ENCODE measurements at regions not wholly inside any gene's neighbourhood (a gene's known extent, or its start where the extent isn't known, plus 50 kb on each side); places are given as distances from the start of the nearest gene placed in this dataset.

DNA sequence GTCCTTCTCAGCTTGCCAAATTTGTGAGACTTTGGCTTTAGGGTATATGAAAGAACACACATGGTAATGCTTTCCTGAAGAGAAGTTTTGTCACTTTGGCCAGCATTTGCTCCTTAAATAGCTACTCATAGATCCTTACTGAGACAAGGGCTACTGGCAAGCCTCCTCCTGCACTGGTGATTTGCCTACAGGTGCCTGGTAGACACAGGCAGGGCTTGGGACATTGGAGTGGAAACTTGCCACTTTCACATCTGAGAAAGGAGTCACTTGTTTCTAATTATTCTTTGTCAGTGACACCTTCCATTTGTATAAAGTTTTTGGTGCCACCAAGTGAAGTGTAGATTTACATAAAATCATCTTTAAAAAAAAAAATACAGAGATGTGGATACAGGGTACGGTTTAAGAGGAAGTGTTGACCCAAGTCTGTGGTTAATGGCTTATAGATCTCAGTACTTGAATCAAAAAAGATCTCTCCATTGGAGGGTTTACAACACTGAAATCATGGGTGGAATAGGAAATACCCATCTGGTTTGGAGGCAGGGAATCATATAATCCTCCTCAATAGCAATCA, 132.8 kb upstream of the GADL1 start:
- H3K4me3 ChIP-seq (ENCODE audit: low read depth, low read length) = no peak overlapping the region
- TF ChIP-seq, protein P1, sequence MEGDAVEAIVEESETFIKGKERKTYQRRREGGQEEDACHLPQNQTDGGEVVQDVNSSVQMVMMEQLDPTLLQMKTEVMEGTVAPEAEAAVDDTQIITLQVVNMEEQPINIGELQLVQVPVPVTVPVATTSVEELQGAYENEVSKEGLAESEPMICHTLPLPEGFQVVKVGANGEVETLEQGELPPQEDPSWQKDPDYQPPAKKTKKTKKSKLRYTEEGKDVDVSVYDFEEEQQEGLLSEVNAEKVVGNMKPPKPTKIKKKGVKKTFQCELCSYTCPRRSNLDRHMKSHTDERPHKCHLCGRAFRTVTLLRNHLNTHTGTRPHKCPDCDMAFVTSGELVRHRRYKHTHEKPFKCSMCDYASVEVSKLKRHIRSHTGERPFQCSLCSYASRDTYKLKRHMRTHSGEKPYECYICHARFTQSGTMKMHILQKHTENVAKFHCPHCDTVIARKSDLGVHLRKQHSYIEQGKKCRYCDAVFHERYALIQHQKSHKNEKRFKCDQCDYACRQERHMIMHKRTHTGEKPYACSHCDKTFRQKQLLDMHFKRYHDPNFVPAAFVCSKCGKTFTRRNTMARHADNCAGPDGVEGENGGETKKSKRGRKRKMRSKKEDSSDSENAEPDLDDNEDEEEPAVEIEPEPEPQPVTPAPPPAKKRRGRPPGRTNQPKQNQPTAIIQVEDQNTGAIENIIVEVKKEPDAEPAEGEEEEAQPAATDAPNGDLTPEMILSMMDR (IDR thresholded peaks at IDR 0.05; ENCODE audit: insufficient read depth, low read depth, low read length) = no peak
- no peak for DNase-seq (ENCODE audit: low read depth)

DNA sequence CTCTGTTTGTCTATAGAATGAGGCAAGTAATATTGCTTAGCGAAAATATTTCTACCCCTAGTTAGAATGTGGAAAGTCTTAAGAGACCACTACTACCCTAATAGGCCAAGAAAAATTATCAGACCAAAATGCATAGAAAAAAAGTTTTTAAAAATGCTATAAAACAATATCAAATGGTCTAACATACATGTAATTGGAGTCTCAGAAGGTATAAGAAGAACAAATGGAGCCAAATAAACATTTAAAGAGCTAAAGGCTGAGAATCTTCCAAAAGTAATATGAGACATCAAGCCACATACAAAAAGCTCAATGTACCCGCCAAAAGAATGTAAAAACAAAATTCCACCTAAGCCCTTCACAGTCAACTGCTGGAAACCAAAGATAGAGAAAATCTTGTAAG, 133.5 kb upstream of the GADL1 start:
- TF ChIP-seq, protein P1 (IDR thresholded peaks at IDR 0.05; ENCODE audit: insufficient read depth, low read depth, low read length) = no peak
- H3K4me3 ChIP-seq (ENCODE audit: low read depth, low read length) = no peak overlapping the region
- DNase-seq (ENCODE audit: low read depth) = no peak

DNA sequence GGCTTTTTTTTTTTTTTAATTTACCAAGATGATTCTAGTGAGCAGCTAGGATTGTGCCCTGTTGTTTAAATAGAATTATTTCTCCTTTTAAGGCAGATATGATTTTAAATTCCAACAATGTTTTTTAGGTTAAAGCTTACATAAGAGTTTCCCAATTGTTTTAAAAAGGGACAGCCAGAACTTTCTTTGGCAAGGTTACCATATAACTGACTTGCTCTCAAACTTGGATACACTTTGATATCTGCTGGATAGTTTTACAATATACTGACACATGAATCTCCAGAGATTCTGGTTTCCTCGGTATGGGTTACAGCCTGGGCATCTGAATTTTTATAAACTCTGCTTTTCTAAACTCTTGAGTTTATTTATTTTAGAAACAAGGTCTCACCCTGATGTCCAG, 134.3 kb upstream of the GADL1 start:
- TF ChIP-seq, protein P1 (IDR thresholded peaks at IDR 0.05; ENCODE audit: insufficient read depth, low read depth, low read length) = no peak
- DNase-seq (ENCODE audit: low read depth) = no peak
- no peak overlapping the region for H3K4me3 ChIP-seq (ENCODE audit: low read depth, low read length)

DNA sequence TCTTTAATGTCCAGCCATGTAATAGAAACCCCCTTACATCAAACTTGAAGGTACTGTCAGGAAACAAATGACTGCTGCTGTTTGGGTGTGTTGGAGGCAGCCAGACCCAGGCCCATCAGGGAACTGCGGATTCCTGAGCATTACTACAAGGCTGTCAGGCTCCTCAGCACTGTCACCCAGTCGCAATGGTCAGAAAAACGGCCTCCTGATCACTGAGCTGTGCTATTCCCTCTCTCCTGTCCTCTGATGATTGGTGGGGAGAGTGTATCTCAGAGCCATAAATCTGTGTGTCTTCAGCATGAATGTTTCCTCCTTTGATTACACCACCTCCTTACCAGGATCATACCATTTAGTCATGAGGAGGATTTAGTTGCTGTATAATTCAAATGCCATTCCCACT, 135.2 kb upstream of the GADL1 start:
- TF ChIP-seq, protein P1 (IDR thresholded peaks at IDR 0.05; ENCODE audit: insufficient read depth, low read depth, low read length) = no peak
- H3K4me3 ChIP-seq (ENCODE audit: low read depth, low read length) = no peak overlapping the region
- DNase-seq (ENCODE audit: low read depth) = no peak

DNA sequence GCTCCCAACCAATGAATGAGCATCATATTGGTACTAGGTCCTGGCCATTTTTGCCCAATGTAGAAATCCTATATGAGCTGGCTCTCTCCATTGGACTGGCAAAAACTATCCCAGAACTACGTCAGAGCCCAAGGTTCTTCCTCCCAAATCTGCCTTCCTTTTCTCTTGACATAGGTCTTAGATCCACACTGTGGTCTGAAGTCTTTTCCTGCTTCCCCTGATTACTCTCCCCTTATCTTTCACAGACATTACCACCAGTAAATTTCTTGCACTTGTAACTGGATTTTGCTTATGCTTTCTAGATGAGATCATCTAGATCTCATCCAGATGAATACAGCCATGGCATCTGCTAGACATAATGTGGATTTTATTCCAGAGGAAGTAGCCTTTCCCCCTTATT, 141.2 kb upstream of the GADL1 start:
- TF ChIP-seq, protein P1 (IDR thresholded peaks at IDR 0.05; ENCODE audit: insufficient read depth, low read depth, low read length) = no peak
- no peak overlapping the region for H3K4me3 ChIP-seq (ENCODE audit: low read depth, low read length)
- DNase-seq (ENCODE audit: low read depth) = no peak

DNA sequence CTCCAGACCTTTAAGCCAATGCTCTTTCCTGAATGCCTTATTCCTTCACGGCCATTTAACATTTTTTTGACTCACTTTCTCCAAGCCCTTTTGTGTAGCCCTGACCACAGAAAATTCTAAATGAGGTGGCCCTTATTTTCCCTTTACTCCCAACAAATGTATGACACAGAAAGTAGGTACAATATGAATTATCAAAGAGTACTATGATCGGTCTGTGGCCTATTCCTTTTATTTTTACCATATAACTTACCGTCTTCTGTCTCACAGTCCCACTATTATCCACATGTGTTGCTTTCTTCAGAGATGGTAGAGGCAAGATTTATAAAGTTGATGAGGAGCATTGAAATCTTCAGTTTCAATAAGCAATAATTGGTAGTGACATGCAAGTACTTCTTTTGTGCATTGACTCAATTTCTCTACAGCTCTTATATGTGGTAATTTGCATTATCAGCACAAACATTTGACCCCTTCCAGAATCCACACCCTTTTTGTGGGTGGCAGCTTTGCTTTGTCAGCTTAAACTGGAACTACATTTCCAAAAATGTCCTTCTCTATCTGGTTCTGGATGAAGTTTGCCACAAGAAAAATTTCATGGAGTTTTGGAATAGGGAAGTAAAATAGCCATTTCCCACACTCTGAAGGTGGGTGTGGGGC, 143.8 kb upstream of the GADL1 start:
- DNase-seq (ENCODE audit: low read depth) = no peak
- no peak overlapping the region for H3K4me3 ChIP-seq (ENCODE audit: low read depth, low read length)
- TF ChIP-seq, protein P1 (IDR thresholded peaks at IDR 0.05; ENCODE audit: insufficient read depth, low read depth, low read length) = no peak

DNA sequence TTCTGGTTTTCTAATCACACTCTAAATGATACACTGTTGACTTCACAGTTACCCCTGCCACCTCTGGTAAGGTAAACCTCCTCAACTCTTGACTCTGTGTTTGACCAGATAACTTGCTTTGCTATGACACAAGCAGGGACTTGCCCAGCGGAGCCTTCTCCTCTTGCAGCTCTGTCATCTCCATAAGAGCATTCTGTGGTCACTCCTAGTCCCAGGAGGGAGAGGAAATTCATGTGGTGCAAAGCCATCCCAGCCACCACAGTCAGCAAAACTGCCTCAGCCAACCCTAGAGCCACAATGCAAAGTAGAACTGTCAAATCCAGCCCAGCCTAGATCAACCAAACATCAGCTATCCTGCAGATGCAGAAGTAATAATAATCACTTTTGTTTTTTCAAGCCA, 144.7 kb upstream of the GADL1 start:
- H3K4me3 ChIP-seq (ENCODE audit: low read depth, low read length) = no peak overlapping the region
- no peak for DNase-seq (ENCODE audit: low read depth)
- TF ChIP-seq, protein P1 (IDR thresholded peaks at IDR 0.05; ENCODE audit: insufficient read depth, low read depth, low read length) = no peak
